Endodermal cell (in vitro differentiated cells): ENCODE measurements at regions not wholly inside any gene's neighbourhood (a gene's known extent, or its start where the extent isn't known, plus 50 kb on each side); places are given as distances from the start of the nearest gene placed in this dataset.

Source experiments
- DNase-seq: peaks from one replicate; pipeline ENCODE4 v3.0.0-alpha.2; 2017
- H3K27ac ChIP-seq: 2 replicates; pipeline ENCODE4 v1.5.1; 2013; ENCODE audit warnings: mild to moderate bottlenecking, low read depth, low read length, moderate library complexity
- H3K27me3 ChIP-seq: 2 replicates; pipeline ENCODE4 v1.6.1; 2013; ENCODE audit warnings: mild to moderate bottlenecking, low read length, moderate library complexity; ENCODE audit not compliant: insufficient read depth, control insufficient read depth, poor library complexity, severe bottlenecking
- H3K36me3 ChIP-seq: 2 replicates; pipeline ENCODE4 v1.7.0; 2013; ENCODE audit warnings: mild to moderate bottlenecking, low read length, moderate library complexity; ENCODE audit not compliant: control insufficient read depth, insufficient read depth
- H3K4me1 ChIP-seq: one replicate; pipeline ENCODE4 v1.7.0; 2013; ENCODE audit warnings: low read length; ENCODE audit not compliant: control insufficient read depth, insufficient read depth
- H3K4me3 ChIP-seq: 2 replicates; pipeline ENCODE4 v1.5.1; 2013; ENCODE audit warnings: mild to moderate bottlenecking, low read length, moderate library complexity
- H3K9ac ChIP-seq: 2 replicates; pipeline ENCODE4 v1.6.1; 2013; ENCODE audit warnings: mild to moderate bottlenecking, low read length, moderate library complexity; ENCODE audit not compliant: poor library complexity, severe bottlenecking; ENCODE audit errors: extremely low read depth
- H3K9me3 ChIP-seq: 2 replicates; pipeline ENCODE4 v1.6.1; 2013; ENCODE audit warnings: mild to moderate bottlenecking, low read length, moderate library complexity; ENCODE audit not compliant: control insufficient read depth
- H3K27ac Mint-ChIP-seq: 2 replicates; pipeline ENCODE4 v1.8.0; 2020; ENCODE audit warnings: mixed read lengths
- H3K27me3 Mint-ChIP-seq: 2 replicates; pipeline ENCODE4 v1.8.0; 2021; ENCODE audit warnings: mild to moderate bottlenecking, mixed read lengths; ENCODE audit not compliant: insufficient read depth
- H3K36me3 Mint-ChIP-seq: 2 replicates; pipeline ENCODE4 v1.8.0; 2020; ENCODE audit warnings: low read depth, mixed read lengths
- H3K4me1 Mint-ChIP-seq: 2 replicates; pipeline ENCODE4 v1.8.0; 2020; ENCODE audit warnings: mixed read lengths
- H3K4me3 Mint-ChIP-seq: 2 replicates; pipeline ENCODE4 v1.8.0; 2020; ENCODE audit warnings: mild to moderate bottlenecking, moderate library complexity, mixed read lengths
- H3K9me3 Mint-ChIP-seq: 2 replicates; pipeline ENCODE4 v1.8.0; 2020; ENCODE audit warnings: mild to moderate bottlenecking, mixed read lengths
- CTCF ChIP-seq: fragments of 200-600 bp; sonication (generic); conservative IDR thresholded peaks from 2 replicates; pipeline ENCODE4 v1.5.0; 2021; ENCODE audit warnings: antibody characterized with exemption, mild to moderate bottlenecking
- WGBS, 2 experiments: methylation state at CpG; one replicate each; pipeline versions ENCODE4 v1.1.5 to v1.1.7; 2013; ENCODE audit warnings: missing lambda C conversion rate in 2 of 2, mixed read lengths in 1 of 2; ENCODE audit not compliant: insufficient coverage in 1 of 2, insufficient read length in 1 of 2; 5-methylcytosine and 5-hydroxymethylcytosine counted together

GRCh38 chr11:97738751-97739150 is 1282.0 kb upstream of the CNTN5 start:
- WGBS, 2 experiments, result 93 to 100% methylated on average over 1 to 2 of the region's 2 CpGs
- no peaks in the 10 kb centered on the region for H3K27me3 ChIP-seq
- Mint-ChIP-seq H3K9me3 (peaks cover 37% of the 10 kb centered on the region), H3K4me3 (no peak overlapping the region), H3K4me1 (peaks cover 16% of the 10 kb centered on the region), H3K27ac (no peak overlapping the region), H3K27me3 (no peaks in the 10 kb centered on the region), H3K36me3 (peaks cover 6% of the 10 kb centered on the region)
- no peak overlapping the region for H3K4me3 ChIP-seq
- TF ChIP-seq CTCF, result no peak
- no peak for DNase-seq
- H3K36me3 ChIP-seq, result no peaks in the 10 kb centered on the region
- H3K9ac ChIP-seq, result no peak overlapping the region
- H3K27ac ChIP-seq, result no peak overlapping the region
- no peaks in the 10 kb centered on the region for H3K4me1 ChIP-seq
- H3K9me3 ChIP-seq, result peaks cover 23% of the 10 kb centered on the region

- H3K4me3 ChIP-seq, result no peak overlapping the region
- no peak overlapping the region for H3K9ac ChIP-seq
- Mint-ChIP-seq H3K27me3 (no peaks in the 10 kb centered on the region), H3K27ac (no peak overlapping the region), H3K4me3 (no peak overlapping the region), H3K9me3 (peaks cover 44% of the 10 kb centered on the region), H3K36me3 (peaks cover 6% of the 10 kb centered on the region), H3K4me1 (peaks cover 3% of the 10 kb centered on the region)
- no peaks in the 10 kb centered on the region for H3K36me3 ChIP-seq
- peaks cover 30% of the 10 kb centered on the region for H3K9me3 ChIP-seq
- no peaks in the 10 kb centered on the region for H3K4me1 ChIP-seq
- H3K27ac ChIP-seq, result no peak overlapping the region
- no peaks in the 10 kb centered on the region for H3K27me3 ChIP-seq
- DNase-seq, result no peak
- 90 to 97% methylated on average over 2 to 4 of the region's 4 CpGs for WGBS, 2 experiments
- no peak for TF ChIP-seq CTCF
These were observed 1280.6 kb upstream of the CNTN5 start for GRCh38 chr11:97739932-97740800.

GRCh38 chr11:97740801-97741151 is 1280.0 kb upstream of the CNTN5 start:
- Histone ChIP-seq H3K4me3 (no peak overlapping the region), H3K27ac (no peak overlapping the region), H3K36me3 (no peaks in the 10 kb centered on the region), H3K27me3 (no peaks in the 10 kb centered on the region), H3K9ac (no peak overlapping the region), H3K4me1 (no peaks in the 10 kb centered on the region), H3K9me3 (peaks cover 30% of the 10 kb centered on the region)
- WGBS, 2 experiments, result 100% methylated on average over 1 of the region's 1 CpG; no CpG with 5 or more reads in 1 of the 2 experiments
- Mint-ChIP-seq H3K4me1 (no peaks in the 10 kb centered on the region), H3K9me3 (peaks cover 43% of the 10 kb centered on the region), H3K36me3 (peaks cover 6% of the 10 kb centered on the region), H3K27me3 (no peaks in the 10 kb centered on the region), H3K27ac (no peak overlapping the region), H3K4me3 (no peak overlapping the region)
- no peak for DNase-seq
- no peak for TF ChIP-seq CTCF
